ENCODE measurements at regions not wholly inside any gene's neighbourhood (a gene's known extent, or its start where the extent isn't known, plus 50 kb on each side); places are given as distances from the start of the nearest gene placed in this dataset.
"Not testable (repeated sequence)": the region's sequence is repeated elsewhere in the genome, so short reads cannot be mapped to it uniquely, and the experiment has no call there.

GRCh38 chrX:82732861-82733260, 775.2 kb upstream of the POU3F4 start:
- H3K4me3 ChIP-seq (ENCODE audit: low read depth, low read length), result no peak overlapping the region
- TF ChIP-seq CTCF (IDR thresholded peaks at IDR 0.05; ENCODE audit: low read depth, low read length), result no peak
- no peak for TF ChIP-seq MYC (IDR thresholded peaks at IDR 0.05; ENCODE audit: low read depth, low read length)
- no peak for TF ChIP-seq MAX (IDR thresholded peaks at IDR 0.05; ENCODE audit: low read depth, low read length)
- no peak for TF ChIP-seq POLR2A (IDR thresholded peaks at IDR 0.05; ENCODE audit: extremely low read depth, insufficient read length)
- DNase-seq (ENCODE audit: low read depth), result no peak

- no peak overlapping the region for H3K4me3 ChIP-seq (ENCODE audit: low read depth, low read length)
- TF ChIP-seq CTCF (IDR thresholded peaks at IDR 0.05; ENCODE audit: low read depth, low read length) (no peak), POLR2A (IDR thresholded peaks at IDR 0.05; ENCODE audit: extremely low read depth, insufficient read length) (no peak), MYC (IDR thresholded peaks at IDR 0.05; ENCODE audit: low read depth, low read length) (no peak), MAX (IDR thresholded peaks at IDR 0.05; ENCODE audit: low read depth, low read length) (no peak)
- no peak for DNase-seq (ENCODE audit: low read depth)
Measured at GRCh38 chrX:82734140-82734539, 774.0 kb upstream of the POU3F4 start.

GRCh38 chrX:82738313-82738712, 769.8 kb upstream of the POU3F4 start:
- DNase-seq (ENCODE audit: low read depth); H3K4me3 ChIP-seq (ENCODE audit: low read depth, low read length): not testable (repeated sequence)

DNA sequence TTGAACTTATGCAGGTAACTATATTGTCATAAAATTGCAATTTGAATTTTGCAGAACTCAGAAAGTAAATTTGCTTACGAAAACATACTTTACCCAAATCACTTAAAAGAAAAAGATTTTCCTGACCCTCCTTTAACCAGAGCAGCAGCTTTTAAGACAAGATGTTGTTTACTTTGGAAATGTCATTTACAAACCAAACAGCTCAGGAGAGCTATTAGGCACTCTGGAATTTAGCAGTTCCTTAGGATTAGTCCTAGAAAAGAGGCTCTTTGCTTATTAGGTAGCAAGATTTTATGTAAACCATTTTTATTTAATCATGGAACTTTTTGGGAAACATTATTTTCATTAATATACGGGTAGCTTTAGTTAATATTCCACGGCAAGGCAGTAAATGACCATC, 765.7 kb upstream of the POU3F4 start:
- H3K4me3 ChIP-seq (ENCODE audit: low read depth, low read length), result no peak overlapping the region
- no peak for DNase-seq (ENCODE audit: low read depth)
- TF ChIP-seq CTCF (IDR thresholded peaks at IDR 0.05; ENCODE audit: low read depth, low read length) (no peak), MAX (IDR thresholded peaks at IDR 0.05; ENCODE audit: low read depth, low read length) (no peak), POLR2A (IDR thresholded peaks at IDR 0.05; ENCODE audit: extremely low read depth, insufficient read length) (no peak), MYC (IDR thresholded peaks at IDR 0.05; ENCODE audit: low read depth, low read length) (no peak)

- DNase-seq (ENCODE audit: low read depth); H3K4me3 ChIP-seq (ENCODE audit: low read depth, low read length): not testable (repeated sequence)
Measured at GRCh38 chrX:82745725-82746124, 762.4 kb upstream of the POU3F4 start.

DNA sequence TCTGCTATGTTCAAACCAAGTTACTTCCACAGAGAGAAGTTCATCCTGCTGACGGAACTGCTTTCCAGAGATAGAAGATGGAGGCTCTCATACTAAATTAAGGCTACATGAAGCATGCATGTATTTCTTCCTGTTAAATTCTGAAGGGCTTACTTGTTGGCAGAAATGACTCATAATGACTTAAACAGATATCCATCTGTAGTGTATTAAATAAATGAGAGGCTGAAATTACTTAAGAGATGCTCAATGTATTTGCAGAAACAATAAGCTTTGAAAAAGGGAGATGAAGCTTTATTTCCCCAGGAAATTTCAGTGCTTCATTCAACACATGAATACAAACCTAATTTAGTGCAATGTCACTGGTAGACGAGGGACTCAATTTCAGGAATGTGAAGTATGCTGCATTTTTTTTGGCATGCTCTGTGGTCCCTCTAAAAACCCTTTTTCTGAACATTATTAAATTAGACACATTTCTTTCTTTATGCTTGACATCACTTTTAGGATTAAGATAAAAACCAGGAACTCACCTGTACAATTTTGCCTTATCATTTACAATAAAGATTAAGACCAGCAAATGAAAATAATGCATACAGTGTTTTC, 759.1 kb upstream of the POU3F4 start:
- TF ChIP-seq MYC (IDR thresholded peaks at IDR 0.05; ENCODE audit: low read depth, low read length), result no peak
- no peak for TF ChIP-seq CTCF (IDR thresholded peaks at IDR 0.05; ENCODE audit: low read depth, low read length)
- H3K4me3 ChIP-seq (ENCODE audit: low read depth, low read length), result no peak overlapping the region
- no peak for DNase-seq (ENCODE audit: low read depth)

DNA sequence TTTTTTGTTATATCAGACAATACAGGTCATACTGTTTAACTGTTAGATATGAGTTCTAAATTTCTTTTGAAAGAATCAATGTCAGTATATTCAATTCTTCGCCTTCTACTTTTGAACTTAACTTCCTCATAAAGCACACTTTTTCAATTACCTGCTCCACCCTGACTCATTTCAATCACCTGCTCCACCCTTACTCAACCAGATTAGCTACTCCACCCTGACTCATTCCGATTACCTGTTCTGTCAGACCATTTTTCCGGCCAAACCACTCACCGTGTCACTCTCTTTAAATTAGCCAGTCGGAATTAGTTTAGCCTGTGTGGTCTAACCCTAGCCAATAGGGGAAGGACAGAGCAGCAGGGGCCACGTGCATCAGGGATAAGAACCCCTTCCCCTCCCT, 751.8 kb upstream of the POU3F4 start:
- no peak overlapping the region for H3K4me3 ChIP-seq (ENCODE audit: low read depth, low read length)
- TF ChIP-seq POLR2A (IDR thresholded peaks at IDR 0.05; ENCODE audit: extremely low read depth, insufficient read length) (no peak), MYC (IDR thresholded peaks at IDR 0.05; ENCODE audit: low read depth, low read length) (no peak), CTCF (IDR thresholded peaks at IDR 0.05; ENCODE audit: low read depth, low read length) (no peak), MAX (IDR thresholded peaks at IDR 0.05; ENCODE audit: low read depth, low read length) (no peak)
- no peak for DNase-seq (ENCODE audit: low read depth)
